DMS153 treated with DMSO at 0.1 percent for 48 hours (cell line): ENCODE measurements at regions not wholly inside any gene's neighbourhood (a gene's known extent, or its start where the extent isn't known, plus 50 kb on each side); places are given as distances from the start of the nearest gene placed in this dataset.
"Not testable (repeated sequence)": the region's sequence is repeated elsewhere in the genome, so short reads cannot be mapped to it uniquely, and the experiment has no call there.

Experiments used
- DNase-seq: peaks from one replicate; lab custom pipeline; 2025; ENCODE audit not compliant: unreplicated experiment; lab: John Stamatoyannopoulos, UW

DNA sequence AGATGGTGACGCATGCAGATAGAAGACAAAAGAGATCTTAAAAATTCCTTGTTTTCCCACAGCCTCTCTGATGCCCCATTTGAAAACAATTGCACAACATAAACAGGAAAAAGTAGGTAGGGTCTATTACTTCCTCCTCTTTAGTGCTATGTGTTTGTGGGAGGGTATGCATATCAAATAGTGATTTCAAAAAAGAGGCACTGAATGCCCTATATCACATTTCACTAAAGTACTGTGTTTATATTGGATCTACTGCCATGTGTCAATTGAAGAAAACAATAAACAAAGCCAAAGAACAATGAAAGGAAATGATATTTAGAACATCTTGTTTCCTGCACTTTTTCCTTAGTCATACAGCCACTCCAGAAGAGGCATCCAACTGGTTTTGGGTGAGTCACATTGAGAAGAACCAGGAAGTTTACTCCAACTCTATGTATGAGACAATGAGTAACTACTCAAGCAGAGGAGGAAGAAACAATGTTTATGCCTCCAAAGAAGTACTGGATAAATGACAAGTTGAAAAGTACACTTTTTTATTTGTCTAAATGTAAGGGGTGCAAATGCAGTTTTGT, 583.6 kb downstream of the FBXO15 start:
- DNase-seq = no peak

DNA sequence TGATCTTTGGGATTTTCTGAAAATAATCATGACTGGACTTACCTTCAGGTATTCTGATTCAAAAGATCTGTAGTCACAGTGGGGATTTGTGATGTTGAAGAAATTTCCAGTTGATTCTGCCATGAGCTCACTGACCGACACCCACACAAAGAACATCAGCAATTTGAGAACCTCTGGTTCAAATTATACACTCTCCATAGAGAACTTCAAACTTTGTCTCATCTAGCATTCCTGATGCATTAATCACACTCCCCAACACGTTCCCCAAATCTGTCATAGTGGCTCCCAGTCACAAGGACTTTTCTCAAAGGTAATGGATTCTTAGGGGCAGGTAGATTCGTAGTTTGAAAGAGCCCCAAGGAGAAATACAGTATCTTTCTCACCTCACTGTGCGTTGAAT, 584.3 kb downstream of the FBXO15 start:
- DNase-seq = no peak

DNA sequence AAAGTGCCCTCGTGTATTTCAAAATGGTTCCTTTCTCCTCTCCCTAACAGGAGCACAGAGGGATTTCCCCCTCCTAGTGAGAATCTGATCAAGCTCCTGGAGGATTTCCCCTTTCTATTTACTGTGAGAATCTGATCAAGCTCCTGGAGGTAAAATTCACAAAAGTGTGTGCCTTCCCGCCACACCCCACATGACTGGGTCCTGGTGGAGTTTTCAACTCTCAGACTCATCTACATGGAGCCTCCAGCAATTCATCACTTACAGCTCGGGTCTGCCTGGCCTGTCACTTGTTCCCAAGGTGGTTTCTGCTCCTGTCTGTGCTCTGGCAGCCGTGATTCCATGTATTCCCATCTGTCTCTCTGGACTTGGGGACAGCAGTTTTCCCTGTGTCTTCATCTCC, 590.7 kb downstream of the FBXO15 start:
- DNase-seq = no peak

DNA sequence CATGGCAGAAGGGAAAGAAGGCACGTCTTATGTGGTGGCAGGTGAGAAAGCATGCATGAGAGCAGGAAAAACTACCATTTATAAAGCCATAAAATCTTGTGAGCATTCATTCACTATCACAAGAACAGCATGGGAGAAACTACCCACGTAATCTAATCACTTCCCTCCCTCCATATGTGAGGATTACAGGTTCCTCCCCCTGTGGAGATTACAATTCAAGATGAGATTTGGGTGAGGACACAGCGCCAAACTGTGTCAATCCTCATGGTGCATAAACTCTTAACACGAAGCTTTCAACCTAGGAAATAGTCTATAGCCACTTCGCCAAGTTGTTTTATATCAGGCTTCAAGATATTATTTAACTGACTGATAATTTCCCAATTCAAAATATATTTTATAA, 595.5 kb downstream of the FBXO15 start:
- no peak for DNase-seq

DNA sequence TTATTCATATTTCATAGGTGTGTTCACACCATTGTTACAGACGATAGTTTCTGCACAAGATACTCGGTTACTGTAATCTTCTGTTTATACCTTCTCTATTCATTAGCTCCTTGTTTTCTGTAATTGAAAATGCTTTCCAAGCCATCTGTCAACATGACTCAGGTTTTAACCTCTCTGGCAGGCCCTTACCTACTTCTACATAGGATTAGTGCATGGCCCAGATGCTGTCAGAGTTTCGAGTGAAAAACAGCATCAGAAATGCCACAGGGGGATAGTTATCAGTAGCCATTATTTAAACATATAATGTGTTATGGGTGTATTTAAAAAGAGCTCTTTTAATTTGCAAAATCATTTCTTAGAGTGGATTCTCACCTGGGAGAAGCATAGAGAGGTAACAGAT, 596.4 kb downstream of the FBXO15 start:
- no peak for DNase-seq

DNA sequence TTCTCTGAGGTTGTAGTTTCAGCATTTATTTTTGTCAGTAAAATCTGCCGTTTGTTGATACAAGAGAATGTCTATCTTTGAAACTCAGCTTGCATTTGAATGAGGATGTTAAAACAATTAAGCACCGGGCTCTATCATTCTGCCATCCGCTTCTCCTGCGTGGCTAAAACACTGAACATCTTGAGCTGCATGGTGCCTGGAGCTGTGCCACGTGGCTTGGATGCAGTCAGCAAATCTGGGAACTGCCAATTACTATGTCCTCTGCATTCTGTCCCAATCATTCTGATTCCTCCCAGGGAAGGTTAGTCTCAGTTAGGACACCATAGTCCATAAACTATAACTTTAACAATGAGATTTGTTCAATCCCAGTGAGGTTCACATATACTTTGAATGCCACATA, 598.4 kb downstream of the FBXO15 start:
- DNase-seq = no peak

DNA sequence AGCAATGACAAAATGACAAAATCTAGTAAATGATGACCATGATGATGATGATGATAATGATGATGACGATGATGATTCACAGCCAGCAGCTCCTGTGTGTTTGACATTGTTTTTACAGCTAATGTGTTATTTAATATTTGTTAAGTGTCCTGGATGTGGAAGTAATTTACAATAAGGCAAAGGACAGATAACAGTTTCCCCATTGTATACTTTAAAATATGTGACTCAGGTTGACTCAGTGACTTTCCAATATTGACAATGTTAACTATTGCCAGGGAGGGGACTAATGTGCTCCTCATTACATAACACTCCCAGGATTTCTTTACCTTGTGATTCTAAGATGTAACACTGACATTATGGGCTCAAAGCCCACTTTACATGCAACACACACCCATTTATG, 602.2 kb downstream of the FBXO15 start:
- no peak for DNase-seq

DNA sequence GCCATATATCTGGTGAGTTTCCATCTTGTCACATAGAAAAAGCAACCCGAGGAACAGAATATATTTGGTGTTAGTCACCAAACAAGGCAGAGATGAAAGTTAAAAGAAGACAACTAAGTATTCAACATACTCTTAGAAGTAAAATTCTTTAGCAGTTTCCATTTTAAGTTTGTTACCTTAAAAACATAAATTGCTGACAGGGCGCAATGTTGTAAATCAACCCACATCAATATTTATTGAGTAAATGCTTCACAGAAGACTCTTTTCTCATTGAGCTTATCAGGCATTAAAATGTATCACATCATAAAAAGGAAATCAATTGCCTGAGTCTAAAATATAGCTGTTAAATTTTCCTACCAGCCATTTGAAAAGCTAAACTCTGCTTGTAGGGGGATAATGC, 603.0 kb downstream of the FBXO15 start:
- DNase-seq = no peak

DNA sequence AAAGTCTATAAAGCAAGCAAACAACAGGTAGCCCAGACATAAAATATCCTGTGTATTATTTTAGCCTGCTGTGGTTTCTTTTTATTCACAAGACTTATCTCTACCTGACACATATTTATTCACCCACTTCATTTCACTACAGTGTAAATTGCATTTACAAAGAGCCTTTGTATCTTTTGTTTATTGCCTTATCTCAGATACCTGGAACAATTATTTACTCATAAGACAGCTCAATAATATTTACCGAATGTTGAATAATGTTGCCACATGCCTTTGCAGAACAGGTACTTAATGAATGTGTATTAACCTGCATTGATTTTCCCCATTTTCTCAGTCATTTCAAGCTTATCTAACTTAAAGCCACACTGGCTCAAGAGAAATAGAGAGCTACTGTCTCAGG, 603.6 kb downstream of the FBXO15 start:
- no peak for DNase-seq

DNA sequence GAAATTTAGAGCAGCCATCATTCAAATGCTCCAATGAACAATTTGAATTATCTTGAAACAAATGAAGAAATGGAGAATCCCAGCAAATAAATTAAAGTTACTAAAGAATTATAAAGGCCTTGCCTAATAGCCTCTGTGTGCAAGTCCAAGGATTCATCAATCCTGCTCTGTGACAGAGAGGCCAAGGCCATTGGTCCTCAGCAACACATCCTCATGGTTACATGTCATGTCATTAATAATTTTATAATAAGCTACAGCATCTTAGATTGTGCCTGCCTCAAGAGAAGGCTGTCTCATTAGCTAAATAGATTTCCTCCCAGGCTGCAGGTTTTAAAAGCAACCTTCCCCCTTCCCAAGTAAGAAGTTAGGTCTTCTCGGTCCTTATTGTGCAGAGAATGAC, 611.6 kb downstream of the FBXO15 start:
- no peak for DNase-seq

DNA sequence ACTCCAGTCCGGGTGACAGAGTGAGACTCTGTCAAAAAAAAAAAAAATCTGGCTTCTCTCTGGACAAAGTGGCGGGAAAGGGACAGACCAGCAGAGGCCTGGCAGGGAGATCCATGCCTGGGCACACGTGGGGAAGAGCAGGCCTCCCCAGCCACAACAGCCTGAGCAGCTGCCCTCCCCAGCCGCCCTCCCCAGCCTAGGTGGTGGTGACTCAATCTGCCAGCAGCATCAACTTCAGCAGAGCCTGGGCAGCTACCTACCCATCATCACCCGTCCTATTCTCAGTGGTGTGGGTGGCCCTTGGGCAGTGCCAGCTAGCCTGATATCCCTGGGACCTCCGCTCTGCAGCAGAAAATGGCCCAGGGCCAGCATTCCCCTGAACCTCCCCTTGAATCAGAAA, 612.4 kb downstream of the FBXO15 start:
- DNase-seq = no peak

DNA sequence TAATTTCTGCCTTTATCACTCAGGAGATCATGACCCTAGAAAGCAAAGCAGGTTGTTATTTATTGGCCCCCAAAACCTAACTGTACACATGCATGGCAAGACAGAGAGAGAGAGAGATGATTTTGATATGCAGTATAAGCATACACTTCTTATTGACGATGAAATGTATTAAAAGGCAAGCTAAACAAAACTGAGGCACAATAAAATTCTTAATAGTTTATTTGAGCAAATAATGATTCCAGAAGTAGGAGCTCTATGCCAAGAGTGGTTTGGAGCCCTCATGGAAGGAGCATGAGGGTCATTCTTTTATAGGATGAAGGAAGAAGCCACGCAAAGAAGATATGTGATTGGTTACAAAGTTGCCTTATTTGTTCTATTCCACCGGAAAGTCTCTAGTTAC, 616.0 kb downstream of the FBXO15 start:
- DNase-seq = no peak

DNA sequence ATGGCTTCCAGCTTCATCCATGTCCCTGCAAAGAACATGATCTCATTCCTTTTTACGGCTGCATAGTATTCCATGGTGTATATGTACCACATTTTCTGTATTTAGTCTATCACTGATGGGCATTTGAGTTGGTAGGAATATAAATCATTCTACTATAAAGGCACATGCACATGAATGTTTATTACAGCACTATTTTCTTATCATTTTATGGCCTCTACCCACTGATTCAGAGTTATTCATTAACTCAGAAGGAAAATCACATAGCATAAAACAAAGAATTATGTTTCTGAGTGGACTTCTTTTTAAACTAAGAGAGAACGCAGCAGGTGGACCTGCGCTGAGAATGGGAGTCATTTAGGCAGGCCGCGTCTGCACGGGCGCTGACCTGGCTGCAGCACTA, 619.6 kb downstream of the FBXO15 start:
- DNase-seq = no peak

DNA sequence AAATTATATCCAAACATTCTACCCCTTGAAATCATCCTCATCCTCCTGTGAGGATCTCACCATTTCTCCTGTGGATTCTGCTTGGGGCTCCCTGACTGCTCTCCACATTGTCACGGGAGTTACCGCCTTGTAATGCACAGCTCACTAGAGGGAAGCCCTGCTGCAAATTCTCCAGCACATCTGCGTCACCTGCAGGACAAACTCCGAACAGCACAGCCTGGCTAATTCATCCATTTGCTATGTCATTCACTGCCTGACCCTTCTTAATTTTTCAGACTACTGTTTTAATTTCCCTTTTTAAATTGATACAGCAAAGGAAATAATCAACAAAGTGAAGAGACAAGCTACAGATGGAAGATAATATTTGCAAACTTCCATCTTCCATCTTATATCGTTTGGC, 627.4 kb downstream of the FBXO15 start:
- no peak for DNase-seq

DNA sequence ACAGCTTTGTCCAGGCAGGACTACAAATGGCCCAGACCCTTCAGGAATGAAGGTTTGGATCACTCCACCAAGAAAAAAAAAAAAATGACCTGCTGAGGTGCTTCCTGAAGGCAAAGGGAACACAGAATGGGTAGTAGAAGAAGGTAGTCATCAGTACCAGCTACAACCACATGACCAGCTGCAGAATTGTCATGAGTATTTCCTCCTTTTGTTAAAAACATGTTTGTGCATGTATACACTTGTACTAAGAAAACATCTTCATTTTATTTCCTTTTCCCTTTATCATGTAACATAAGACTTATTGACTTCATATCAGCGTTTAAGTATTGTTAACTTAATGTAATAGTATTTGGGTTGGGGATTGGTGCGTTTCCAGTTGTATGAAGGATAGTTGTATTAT, 631.6 kb downstream of the FBXO15 start:
- DNase-seq = not testable (repeated sequence)

DNA sequence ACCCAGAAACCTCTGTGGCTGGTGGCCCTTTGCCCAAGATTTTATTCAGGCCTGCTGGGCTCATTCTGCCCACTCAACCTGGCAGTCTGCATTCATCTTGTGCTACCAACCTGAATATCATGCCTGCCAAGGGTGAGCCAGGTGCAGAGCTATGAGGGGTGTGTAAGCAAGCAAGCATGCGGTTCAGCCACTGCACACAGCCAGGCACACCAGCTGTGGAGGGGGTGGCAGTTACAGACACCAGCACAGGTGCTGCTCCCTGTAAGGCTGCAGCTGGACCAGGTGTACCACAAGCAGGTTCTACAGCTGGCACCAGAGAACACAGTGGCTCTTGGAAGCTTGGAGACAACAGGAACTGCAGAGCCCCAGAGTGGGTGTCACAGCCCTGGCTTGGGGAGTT, 633.2 kb downstream of the FBXO15 start:
- DNase-seq = no peak

DNA sequence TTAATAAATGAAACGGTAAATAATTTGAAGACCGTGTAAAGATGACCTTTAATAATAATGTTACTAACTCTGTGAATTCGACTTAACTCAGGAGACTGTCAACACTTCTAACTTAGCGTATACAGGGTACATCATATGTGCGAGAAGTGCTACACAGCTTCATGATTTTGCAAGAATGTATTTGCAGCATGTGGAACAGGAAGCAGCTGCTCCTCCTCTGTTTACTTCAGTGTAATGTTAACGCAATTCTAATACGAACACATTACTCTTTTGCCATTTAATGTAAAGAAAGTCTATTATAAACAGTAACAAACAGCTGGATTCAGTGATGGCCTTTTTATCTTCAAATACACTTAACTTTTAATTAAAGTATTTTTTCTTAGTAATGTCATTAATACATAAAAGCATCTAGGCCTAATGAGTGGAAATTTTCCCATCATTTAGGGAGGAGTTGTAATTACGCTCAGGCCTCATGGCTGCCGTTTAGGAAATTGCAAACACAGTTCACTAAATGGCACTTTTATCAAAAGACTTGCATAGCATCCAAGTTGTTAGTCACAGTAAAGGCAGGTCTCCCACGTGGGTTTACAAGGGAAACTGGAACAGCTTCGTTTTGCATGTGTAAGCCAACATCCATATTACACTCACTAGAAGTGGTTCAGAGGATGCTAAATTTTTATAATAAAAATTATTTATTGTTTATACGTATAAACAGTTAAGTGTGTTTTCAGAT, 635.7 kb downstream of the FBXO15 start:
- no peak for DNase-seq

DNA sequence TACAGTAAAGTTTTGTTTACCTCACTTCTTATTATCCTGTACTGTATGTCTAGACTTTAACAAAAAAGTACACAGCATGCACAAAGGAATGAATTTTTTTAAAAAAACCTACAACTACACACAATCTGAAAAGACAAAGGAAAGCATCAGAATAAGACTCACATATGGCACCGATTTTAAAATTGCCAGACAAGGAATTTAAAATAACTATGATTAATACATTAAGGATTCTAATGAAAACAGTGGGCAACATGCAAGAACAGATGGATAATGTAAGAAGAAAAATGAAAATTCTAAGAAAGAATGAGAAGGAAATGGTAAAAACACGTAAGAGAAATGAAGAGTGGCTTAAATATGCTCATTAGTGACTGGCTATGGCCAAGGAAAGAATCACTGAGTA, 638.2 kb downstream of the FBXO15 start:
- no peak for DNase-seq

DNA sequence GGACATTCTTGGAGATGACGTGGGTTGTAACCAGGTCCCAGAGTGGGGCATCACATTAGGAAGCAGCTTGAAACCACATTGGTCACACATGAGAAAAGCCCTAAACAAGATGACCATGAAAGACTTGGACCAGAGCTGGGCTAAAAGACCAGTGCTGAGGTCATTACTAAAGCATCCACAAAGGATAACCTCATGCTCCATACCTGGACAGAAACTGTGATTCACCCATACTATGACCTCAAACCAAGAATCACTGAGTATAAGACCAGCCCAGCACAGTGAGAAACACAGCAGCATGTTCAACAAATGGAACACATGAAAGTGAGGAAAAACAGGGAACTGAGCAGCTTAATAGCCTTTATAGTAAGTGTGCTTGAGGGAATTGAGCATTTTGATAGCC, 635.5 kb upstream of the NETO1 start:
- no peak for DNase-seq

DNA sequence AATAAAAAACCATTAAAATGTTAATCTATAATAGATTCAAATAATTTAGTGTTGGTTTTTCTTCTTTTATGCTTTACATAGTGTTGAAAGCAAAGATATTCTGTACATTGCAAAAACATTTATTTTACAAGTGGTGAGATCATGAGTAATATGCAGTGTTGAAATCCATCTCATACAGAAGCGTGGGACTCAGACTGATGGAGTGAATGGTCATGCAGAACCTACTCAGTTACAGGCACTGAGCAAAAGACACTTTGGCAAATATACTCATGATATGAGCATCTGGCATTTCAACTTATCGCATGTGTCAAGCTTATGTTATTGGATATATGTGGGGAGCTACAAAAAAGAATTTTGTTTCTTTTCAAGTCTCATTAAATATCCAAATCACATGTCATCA, 620.2 kb upstream of the NETO1 start:
- no peak for DNase-seq

DNA sequence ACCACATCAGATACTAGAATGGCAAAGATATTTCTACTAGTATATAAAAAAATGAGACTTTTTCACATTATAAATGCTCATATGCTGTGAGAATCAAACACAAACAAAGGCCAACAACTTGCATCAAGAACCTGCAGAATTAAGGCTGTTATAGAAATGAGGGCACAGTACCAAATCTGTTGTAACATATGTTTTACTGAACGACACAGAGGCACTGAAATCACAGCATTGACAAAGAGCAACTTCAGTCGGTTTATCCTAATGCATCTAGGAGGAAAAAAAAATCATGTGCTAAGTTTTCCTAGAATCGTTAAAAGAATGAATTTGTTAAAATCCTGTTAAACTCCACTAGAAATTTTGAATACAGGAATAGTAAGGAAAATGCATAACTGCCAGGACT, 617.4 kb upstream of the NETO1 start:
- DNase-seq = no peak

DNA sequence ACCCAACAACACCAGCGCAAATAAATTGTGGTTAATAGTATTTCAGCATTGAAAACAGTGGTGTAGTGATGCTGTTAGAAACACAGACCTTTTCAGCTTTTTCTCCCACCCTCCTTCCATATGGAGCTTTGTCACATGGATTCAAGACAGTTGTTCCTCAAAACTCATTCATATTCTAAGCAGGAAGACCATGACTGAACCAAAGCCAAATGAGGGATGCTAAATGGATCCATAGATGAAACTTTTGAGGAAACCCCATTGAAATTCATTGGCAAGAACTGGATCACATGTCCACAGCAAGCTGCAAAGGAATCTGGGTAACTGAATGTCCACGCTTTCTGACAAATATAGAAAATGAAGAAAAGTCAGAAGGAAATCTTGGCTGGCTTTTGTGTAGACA, 615.1 kb upstream of the NETO1 start:
- no peak for DNase-seq

DNA sequence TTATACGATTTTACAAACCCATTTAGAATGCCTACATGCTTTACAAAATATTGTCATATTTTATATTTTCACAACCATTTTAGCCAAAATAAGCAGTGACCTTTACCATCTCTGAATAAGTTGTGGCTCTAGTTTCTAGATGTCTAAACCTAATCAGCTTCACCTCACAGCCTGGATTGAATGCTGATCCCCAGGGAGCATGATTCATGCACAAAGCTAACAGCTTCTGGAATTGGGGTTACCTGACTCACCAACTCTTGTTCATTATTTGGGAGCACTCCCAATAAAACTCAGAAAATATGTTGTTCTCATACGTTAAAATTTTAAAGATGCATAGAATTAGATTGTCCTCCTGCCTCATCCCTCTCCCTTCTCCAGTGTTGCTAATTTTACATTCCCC, 611.7 kb upstream of the NETO1 start:
- no peak for DNase-seq
